ENCODE measurements at regions not wholly inside any gene's neighbourhood (a gene's known extent, or its start where the extent isn't known, plus 50 kb on each side); places are given as distances from the start of the nearest gene placed in this dataset.

- TF ChIP-seq POLR2A (IDR thresholded peaks at IDR 0.05; ENCODE audit: extremely low read depth, insufficient read length) (no peak), CTCF (IDR thresholded peaks at IDR 0.05; ENCODE audit: low read depth, low read length) (no peak)
Measured at GRCh38 chr13:39810091-39810877, 154.8 kb downstream of the COG6 start.

Measured in NB4 (cell line).